ENCODE measurements at regions not wholly inside any gene's neighbourhood (a gene's known extent, or its start where the extent isn't known, plus 50 kb on each side); places are given as distances from the start of the nearest gene placed in this dataset.
"Not testable (repeated sequence)": the region's sequence is repeated elsewhere in the genome, so short reads cannot be mapped to it uniquely, and the experiment has no call there.

GRCh38 chr7:152905949-152906348 is 146.4 kb downstream of the ACTR3B start:
- DNase-seq (ENCODE audit: low read depth in 4 of 4, low spot score in 3 of 4): no peak

- DNase-seq (ENCODE audit: low read depth in 4 of 4, low spot score in 3 of 4): no peak
Observed at GRCh38 chr7:152907042-152907761, 147.7 kb downstream of the ACTR3B start.

- no peak for DNase-seq (ENCODE audit: low read depth in 4 of 4, low spot score in 3 of 4)
Observed at GRCh38 chr7:152909280-152909679, 149.7 kb downstream of the ACTR3B start.

GRCh38 chr7:152909683-152910544 is 150.4 kb downstream of the ACTR3B start:
- no peak for DNase-seq (ENCODE audit: low read depth in 4 of 4, low spot score in 3 of 4)

GRCh38 chr7:152910545-152911225 is 151.1 kb downstream of the ACTR3B start:
- DNase-seq (ENCODE audit: low read depth in 4 of 4, low spot score in 3 of 4): no peak

- DNase-seq (ENCODE audit: low read depth in 4 of 4, low spot score in 3 of 4): no peak
Observed at GRCh38 chr7:152911226-152911560, 151.6 kb downstream of the ACTR3B start.

- no peak for DNase-seq (ENCODE audit: low read depth in 4 of 4, low spot score in 3 of 4)
Observed at GRCh38 chr7:152911922-152912321, 152.4 kb downstream of the ACTR3B start.

GRCh38 chr7:152912511-152912910 is 153.0 kb downstream of the ACTR3B start:
- DNase-seq (ENCODE audit: low read depth in 4 of 4, low spot score in 3 of 4): no peak

GRCh38 chr7:152913492-152913891 is 153.9 kb downstream of the ACTR3B start:
- DNase-seq (ENCODE audit: low read depth in 4 of 4, low spot score in 3 of 4): no peak

GRCh38 chr7:152914014-152914844 is 154.7 kb downstream of the ACTR3B start:
- DNase-seq (ENCODE audit: low read depth in 4 of 4, low spot score in 3 of 4): no peak

GRCh38 chr7:152914845-152915102 is 155.2 kb downstream of the ACTR3B start:
- not testable (repeated sequence) for DNase-seq (ENCODE audit: low read depth in 4 of 4, low spot score in 3 of 4)

- DNase-seq (ENCODE audit: low read depth in 4 of 4, low spot score in 3 of 4): no peak
Observed at GRCh38 chr7:152922318-152923081, 162.9 kb downstream of the ACTR3B start.

- DNase-seq (ENCODE audit: low read depth in 4 of 4, low spot score in 3 of 4): no peak
Observed at GRCh38 chr7:152923711-152924110, 164.2 kb downstream of the ACTR3B start.

GRCh38 chr7:152924238-152924637 is 164.7 kb downstream of the ACTR3B start:
- DNase-seq (ENCODE audit: low read depth in 4 of 4, low spot score in 3 of 4): no peak

- no peak for DNase-seq (ENCODE audit: low read depth in 4 of 4, low spot score in 3 of 4)
Observed at GRCh38 chr7:152924826-152925411, 165.4 kb downstream of the ACTR3B start.

GRCh38 chr7:152925412-152926147 is 166.0 kb downstream of the ACTR3B start:
- DNase-seq (ENCODE audit: low read depth in 4 of 4, low spot score in 3 of 4): no peak

GRCh38 chr7:152931633-152932032 is 172.1 kb downstream of the ACTR3B start:
- DNase-seq (ENCODE audit: low read depth in 4 of 4, low spot score in 3 of 4): no peak

GRCh38 chr7:152937282-152937681 is 177.7 kb downstream of the ACTR3B start:
- DNase-seq (ENCODE audit: low read depth in 4 of 4, low spot score in 3 of 4): no peak

- not testable (repeated sequence) for DNase-seq (ENCODE audit: low read depth in 4 of 4, low spot score in 3 of 4)
Observed at GRCh38 chr7:152946616-152947015, 187.1 kb downstream of the ACTR3B start.

Measured in right renal pelvis (tissue), 4 donors.